Activated CD4-positive, alpha-beta T cell treated with anti-CD3 and anti-CD28 coated beads for 4 hours (primary cell): ENCODE measurements at regions not wholly inside any gene's neighbourhood (a gene's known extent, or its start where the extent isn't known, plus 50 kb on each side); places are given as distances from the start of the nearest gene placed in this dataset.
"Not testable (repeated sequence)": the region's sequence is repeated elsewhere in the genome, so short reads cannot be mapped to it uniquely, and the experiment has no call there.

ENCODE experiments used
- DNase-seq, 2 donors: peaks; one replicate each; pipeline ENCODE4 v3.0.0-alpha.2; 2020

DNA sequence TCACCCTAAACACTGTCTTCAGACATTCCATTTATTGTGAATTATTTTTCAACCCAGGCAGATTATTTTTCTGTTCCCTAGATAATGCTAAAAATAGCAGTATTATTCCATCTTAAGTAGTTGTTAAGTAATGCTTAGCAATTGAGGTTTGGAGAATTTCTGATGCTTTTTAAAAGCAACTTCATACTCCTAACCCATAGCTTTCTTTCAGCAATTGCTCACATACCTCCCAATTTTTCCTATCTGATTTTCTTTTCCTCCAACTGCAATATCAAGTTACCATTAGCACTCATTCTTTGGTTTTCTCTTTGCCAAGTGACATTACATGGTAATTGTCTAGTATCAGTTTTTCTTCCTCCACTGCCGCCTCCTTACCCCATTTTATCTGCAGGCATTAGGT lies 104.7 kb downstream of the GPR85 start:
- DNase-seq: no peak

DNA sequence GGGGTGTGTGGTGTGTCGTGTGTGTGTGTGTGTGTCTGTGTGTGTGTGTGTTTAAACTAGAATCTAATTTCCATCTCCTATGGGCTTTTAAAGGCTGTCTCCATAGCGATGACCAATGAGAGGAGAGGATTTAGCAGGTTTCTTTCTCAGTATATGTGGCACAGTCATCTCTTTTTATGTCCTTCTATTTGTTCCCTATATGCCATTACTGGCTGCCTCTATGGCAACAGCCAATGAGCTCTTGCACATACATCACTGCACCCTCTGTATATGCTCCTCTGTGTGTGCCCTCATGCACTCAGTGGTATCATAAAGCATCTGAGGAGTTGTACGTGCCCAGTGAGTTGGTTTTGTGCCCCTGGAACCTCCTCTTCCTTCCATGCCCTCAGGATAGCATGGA lies 107.6 kb downstream of the GPR85 start:
- not testable (repeated sequence) for DNase-seq

- DNase-seq: not testable (repeated sequence)
These were observed 109.2 kb downstream of the GPR85 start for GRCh38 chr7:112977244-112977955.

DNA sequence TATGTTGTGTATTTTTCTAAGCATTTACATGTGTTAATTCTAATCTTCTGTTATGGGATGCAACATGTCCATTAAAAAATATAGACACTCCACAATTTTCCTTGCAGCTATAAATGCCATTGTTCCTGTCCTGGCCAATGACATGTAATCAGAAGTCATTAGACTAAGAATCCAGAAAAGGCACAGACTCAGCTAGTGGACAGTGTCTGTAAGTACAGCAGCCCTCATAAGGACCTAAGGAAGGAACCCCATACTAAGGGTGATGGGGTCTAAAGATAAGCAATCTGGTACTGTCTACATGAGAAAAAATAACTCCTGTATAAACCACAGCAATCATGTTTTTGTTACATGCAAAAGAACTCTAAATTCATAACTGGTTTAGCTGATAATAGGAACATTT lies 115.9 kb downstream of the GPR85 start:
- no peak for DNase-seq

DNA sequence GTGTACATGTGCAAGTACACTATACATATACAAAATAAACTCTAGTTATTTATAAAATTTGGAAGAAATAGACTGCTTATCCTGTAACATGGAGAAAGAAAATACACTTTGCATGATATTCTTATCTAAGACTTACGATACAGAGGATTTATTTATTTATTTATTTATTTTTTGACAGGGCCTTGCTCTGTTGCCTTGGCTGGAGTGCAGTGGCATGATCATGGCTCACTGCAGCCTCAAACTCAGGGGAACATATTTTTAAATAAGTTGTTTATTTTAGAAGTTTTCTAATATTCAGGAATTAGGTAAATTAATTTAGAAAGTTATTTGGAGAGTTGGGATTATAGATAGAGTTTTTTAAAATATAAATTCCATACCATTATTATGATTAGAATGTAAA lies 116.7 kb downstream of the GPR85 start:
- DNase-seq: no peak

GRCh38 chr7:112965506-112965905 lies 121.1 kb downstream of the GPR85 start:
- no peak for DNase-seq

DNA sequence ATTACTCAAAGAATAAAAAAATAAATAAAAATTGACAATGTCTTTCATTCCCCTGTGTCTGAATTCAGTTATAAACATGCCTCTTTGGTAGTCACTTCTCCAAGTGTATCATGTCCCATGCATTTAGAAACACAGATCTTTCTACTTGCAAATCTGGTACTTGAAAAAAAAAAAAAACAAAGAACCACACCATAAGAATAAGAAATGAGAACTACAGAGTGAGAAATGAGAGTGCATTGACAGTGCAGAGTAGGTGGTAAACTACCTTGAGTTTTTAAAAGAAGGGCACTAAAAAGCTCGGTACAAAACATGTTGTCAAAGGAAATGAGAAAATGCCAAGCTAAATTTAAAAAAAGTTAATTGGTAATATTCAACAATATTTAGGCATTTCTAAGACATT lies 123.0 kb downstream of the GPR85 start:
- no peak for DNase-seq

- no peak for DNase-seq
These were observed 123.8 kb downstream of the GPR85 start for GRCh38 chr7:112962815-112963214.

- no peak for DNase-seq
These were observed 127.4 kb downstream of the GPR85 start for GRCh38 chr7:112959276-112959675.

DNA sequence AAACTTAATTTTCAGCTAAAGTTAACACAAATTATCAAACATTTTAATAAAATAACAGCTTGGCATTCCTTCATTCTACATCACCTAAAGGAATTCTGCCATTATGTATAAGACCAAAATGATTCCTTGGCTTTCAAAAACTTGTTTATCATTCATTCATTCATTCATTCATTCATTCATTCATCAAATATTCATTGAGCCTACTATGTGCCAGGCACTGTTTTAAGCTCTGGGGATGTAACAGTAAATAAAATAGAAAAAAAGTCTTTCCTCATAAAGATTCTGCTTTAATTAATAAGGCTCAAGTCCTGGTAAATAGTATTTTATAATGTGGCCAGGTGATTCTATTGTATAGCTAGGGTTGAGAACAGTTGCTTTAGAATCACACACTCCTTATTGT lies 127.9 kb downstream of the GPR85 start:
- DNase-seq: no peak

- DNase-seq: no peak
These were observed 128.7 kb downstream of the GPR85 start for GRCh38 chr7:112957901-112958300.

- not testable (repeated sequence) for DNase-seq
These were observed 133.6 kb downstream of the GPR85 start for GRCh38 chr7:112953031-112953430.

DNA sequence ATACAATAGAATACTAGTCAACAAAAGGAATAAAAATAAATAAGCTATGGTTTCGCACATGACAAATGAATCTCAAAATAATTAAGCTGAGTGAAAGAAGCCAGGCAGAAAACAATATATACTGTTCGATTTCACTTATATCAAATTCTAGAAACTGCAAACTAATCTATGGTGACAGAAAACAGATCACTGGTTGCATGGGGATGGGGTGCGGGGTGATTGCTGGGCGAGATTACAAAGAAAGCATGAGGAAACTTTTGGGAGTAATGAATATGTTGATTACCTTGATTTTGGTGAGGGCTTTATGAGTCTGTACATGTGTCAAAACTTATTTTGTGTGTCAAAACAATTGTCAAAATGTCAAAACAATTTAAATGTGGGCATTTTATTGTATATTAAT lies 135.6 kb downstream of the GPR85 start:
- no peak for DNase-seq

DNA sequence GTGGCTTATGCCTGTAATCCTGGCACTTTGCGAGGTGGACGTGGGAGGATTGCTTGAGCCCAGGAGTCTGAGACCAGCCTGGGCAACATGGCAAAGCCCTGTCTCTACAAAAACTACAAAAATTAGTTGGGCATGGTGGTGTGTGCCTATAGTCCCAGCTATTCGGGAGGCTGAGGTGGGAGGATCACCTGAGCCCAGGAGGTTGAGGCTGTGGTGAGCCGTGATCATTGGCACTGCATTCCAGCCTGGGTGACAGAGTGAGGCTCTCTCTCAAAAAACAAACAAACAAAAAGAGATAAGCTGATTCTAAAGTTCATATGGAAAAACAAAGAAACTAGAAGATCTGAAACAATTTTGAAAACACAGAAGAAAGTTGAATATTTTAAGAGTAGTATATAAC lies 136.9 kb downstream of the GPR85 start:
- DNase-seq: not testable (repeated sequence)

DNA sequence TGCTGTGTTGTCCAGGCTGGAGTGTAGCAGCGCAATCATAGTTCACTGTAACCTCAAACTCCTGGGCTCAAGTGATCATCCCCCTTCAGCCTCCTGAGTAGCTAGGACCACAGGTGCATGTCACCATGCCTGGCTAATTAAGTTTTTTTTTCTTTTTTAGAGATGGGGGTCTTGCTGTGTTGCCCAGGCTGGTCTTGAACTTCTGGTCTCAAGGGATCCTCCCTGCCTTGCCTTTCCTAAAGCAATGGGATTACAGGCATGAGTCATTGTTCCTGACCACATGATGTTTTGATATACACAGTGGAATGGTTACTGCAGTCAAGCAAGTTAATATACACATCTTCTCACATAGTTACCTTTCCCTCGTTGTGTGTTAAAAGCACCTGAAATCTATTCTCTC lies 140.3 kb downstream of the GPR85 start:
- DNase-seq: no peak

DNA sequence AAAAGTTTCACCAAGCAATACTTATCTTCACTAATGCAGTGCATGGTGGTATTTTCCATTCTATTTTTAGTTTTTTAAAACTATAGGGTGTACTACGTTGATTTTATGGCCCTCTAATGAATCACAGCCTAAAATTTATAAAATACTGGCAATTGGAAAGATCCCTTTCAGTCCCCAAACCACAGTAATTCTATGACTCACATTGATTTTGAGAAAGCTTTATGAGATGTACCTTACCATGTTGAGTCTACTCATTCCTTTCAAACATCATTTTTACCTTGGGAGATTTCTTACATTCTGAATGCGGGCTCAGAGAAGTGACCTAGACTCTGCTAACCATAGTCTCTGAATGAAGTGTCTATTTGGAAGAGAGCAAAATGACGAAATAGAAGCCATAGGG lies 141.6 kb downstream of the GPR85 start:
- DNase-seq: no peak

DNA sequence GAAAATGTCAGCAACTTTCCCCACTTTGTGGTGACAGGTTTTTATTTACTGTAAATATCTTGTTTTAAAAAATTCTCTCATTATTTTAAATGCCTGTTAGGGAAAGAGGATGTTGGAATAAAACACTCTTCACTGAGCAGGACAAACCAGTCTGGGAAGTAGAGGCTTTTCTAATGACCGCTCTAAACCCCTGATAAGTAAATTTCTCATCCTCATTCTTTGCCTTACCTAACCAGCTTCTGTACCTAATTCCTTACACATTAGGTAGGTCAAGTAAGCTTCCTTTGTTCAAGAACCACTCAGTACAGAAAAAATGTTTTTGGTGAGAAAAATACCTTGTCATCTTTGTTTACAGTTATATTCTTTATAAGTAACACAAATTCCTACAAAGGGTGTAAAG lies 143.6 kb downstream of the GPR85 start:
- DNase-seq: no peak

GRCh38 chr7:112942125-112942524 lies 144.5 kb downstream of the GPR85 start:
- not testable (repeated sequence) for DNase-seq

GRCh38 chr7:112940314-112940732 lies 146.3 kb downstream of the GPR85 start:
- DNase-seq: no peak

DNA sequence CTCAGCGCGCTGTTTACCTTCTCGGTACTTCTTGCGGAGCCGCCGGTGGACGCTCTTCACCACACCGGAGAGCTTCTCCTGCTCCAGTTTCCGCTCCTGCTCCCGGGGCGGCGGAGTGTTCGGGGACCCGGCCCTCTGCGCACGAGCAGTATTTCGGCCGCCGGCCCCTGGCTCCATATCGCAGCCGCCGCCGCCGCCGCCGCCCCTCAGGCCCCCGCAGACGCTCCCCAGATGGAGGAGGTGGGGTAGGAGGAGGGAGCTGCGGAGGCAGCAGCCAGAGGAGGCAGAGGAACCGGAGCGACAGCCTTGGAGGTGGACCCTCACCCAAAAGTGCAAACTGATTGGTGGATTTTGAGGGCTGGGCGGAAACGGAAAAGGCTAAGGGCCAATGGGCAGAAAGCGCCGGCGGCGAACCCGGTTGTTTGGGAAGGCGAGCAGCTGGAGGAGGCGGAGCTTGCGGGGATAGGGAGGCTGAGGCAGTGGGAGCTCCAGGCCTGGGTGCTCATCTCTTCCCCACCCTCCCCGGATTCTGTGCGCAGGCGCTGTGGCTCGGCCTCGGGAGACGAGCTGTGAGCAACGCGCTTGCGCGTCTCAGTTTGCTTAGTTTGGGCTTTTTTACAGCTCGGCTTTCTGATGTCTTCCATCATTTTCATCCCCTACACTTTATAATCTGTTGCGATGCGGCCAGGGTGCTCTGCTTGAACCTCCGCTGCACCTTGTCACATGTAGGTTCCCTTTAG lies 146.9 kb downstream of the GPR85 start:
- DNase-seq: peak; percentile 99

- peak in 1 of 2 donors; percentile 14 for DNase-seq
These were observed 147.6 kb downstream of the GPR85 start for GRCh38 chr7:112938863-112939573.

GRCh38 chr7:112937651-112938415 lies 147.6 kb upstream of the TMEM168 start:
- DNase-seq: no peak

GRCh38 chr7:112933598-112933997 lies 143.4 kb upstream of the TMEM168 start:
- DNase-seq: no peak
